ENCODE measurements at regions not wholly inside any gene's neighbourhood (a gene's known extent, or its start where the extent isn't known, plus 50 kb on each side); places are given as distances from the start of the nearest gene placed in this dataset.

GRCh38 chr1:60842304-60842703 lies 240.1 kb upstream of the NFIA start (continued):
- no peak for TF ChIP-seq CHD1 (IDR thresholded peaks at IDR 0.05; ENCODE audit: low read depth, low read length)
- TF ChIP-seq CBX5 (IDR thresholded peaks at IDR 0.05; ENCODE audit: low read depth, low read length): no peak
- no peak for TF ChIP-seq BRCA1 (IDR thresholded peaks at IDR 0.05; ENCODE audit: low read depth, low read length)
- no peak for TF ChIP-seq PHF8 (conservative IDR thresholded peaks at IDR 0.05; ENCODE audit: low read depth, low read length)
- no peak for TF ChIP-seq TCF12 (IDR thresholded peaks at IDR 0.05; ENCODE audit: low read depth, low read length)
